Adrenal gland (tissue), 9 donors: ENCODE measurements at regions not wholly inside any gene's neighbourhood (a gene's known extent, or its start where the extent isn't known, plus 50 kb on each side); places are given as distances from the start of the nearest gene placed in this dataset.

Experiments
- DNase-seq, 7 donors: peaks; one replicate each; pipeline ENCODE4 v3.0.0-alpha.2; 2019 to 2020
- H3K27ac ChIP-seq, 5 donors: fragments of 200-600 bp; sonication (generic) in 4 of 5; 1 replicate in 3 of 5; 2 replicates in 2 of 5; pipeline versions ENCODE4 v1.5.1 to v1.8.0; 2016 to 2020; ENCODE audit warnings: mild to moderate bottlenecking in 1 of 5
- H3K27me3 ChIP-seq: fragments of 200-600 bp; 2 replicates; pipeline ENCODE4 v1.8.0; 2021
- H3K36me3 ChIP-seq, 2 donors: fragments of 200-600 bp; replicated peaks in 1 of 2; 1 replicate in 1 of 2; 2 replicates in 1 of 2; pipeline versions ENCODE4 v1.5.1 to v1.8.0; 2018 to 2022
- H3K4me1 ChIP-seq, 2 donors: fragments of 200-600 bp; replicated peaks in 1 of 2; 1 replicate in 1 of 2; 2 replicates in 1 of 2; pipeline versions ENCODE4 v1.5.1 to v1.8.0; 2018 to 2021
- H3K4me3 ChIP-seq, 4 donors: fragments of 200-600 bp; sonication (generic) in 3 of 4; one replicate each; pipeline ENCODE4 v1.5.1; 2016 to 2018
- H3K9me3 ChIP-seq, 3 donors: fragments of 200-600 bp; sonication (generic) in 1 of 3; replicated peaks in 1 of 3; 1 replicate in 2 of 3; 2 replicates in 1 of 3; pipeline versions ENCODE4 v1.5.1 to v1.8.0; 2016 to 2021
- CTCF ChIP-seq, 6 experiments: fragments of 450-650 bp in 4 of 6; fragments of 200-600 bp in 2 of 6; sonication (generic) in 1 of 6; IDR thresholded peaks; 1 replicate in 5 of 6; 2 replicates in 1 of 6; pipeline versions ENCODE4 v1.5.1 to v1.8.0; 2016 to 2021; ENCODE audit warnings: antibody characterized with exemption in 6 of 6, mild to moderate bottlenecking in 2 of 6, moderate library complexity in 1 of 6
- POLR2A ChIP-seq, 2 donors: fragments of 450-650 bp; IDR thresholded peaks; one replicate each; pipeline ENCODE4 v1.6.1; 2017; ENCODE audit warnings: antibody characterized with exemption in 2 of 2, mild to moderate bottlenecking in 2 of 2, moderate library complexity in 1 of 2
- WGBS, 4 donors: extraction: QIAGEN DNeasy Blood & Tissue Kit in 2 of 4; methylation state at CpG; one replicate each; pipeline versions ENCODE4 v1.1.5 to v1.1.7; 2013 to 2017; 5-methylcytosine and 5-hydroxymethylcytosine counted together
- intact Hi-C, 2 donors: fragments of 100-400 bp; cut with DNase I; formaldehyde crosslinking; loops; one replicate each; pipeline versions ENCODE4 v1.14.1 to v1.15.0; 2022 to 2023
- donor health status: healthy with polysubstance abuse.
- donor health status: Bipolar disorder and iron deficiency.
- donor health status: DM: yes; HTN: yes; CAD: no.
- donor health status: DM: no; HTN: no; CAD: no.
- donor health status: DM: no; HTN: no; CAD: no.

- TF ChIP-seq POLR2A (IDR thresholded peaks at IDR 0.05) (no peak), CTCF (IDR thresholded peaks at IDR 0.05) (no peak)
- no peak for DNase-seq
- intact Hi-C loops = no loop called here
- 68 to 82% (median 72%) methylated on average over 4 of the region's 4 CpGs for WGBS, 4 donors
- H3K9me3 ChIP-seq = no peaks in the 10 kb centered on the region
- no peak overlapping the region for H3K4me3 ChIP-seq
- H3K4me1 ChIP-seq = no peaks in the 10 kb centered on the region
- H3K27me3 ChIP-seq = no peaks in the 10 kb centered on the region
- H3K27ac ChIP-seq = no peak overlapping the region
- H3K36me3 ChIP-seq = no peaks in the 10 kb centered on the region
Measured at GRCh38 chr2:139196754-139197153, 416.6 kb upstream of the NXPH2 start.

- TF ChIP-seq CTCF (IDR thresholded peaks at IDR 0.05) = no peak
- TF ChIP-seq POLR2A (IDR thresholded peaks at IDR 0.05) = no peak
- Histone ChIP-seq H3K36me3 (no peaks in the 10 kb centered on the region), H3K4me3 (no peak overlapping the region), H3K27ac (no peak overlapping the region), H3K4me1 (no peaks in the 10 kb centered on the region), H3K9me3 (no peaks in the 10 kb centered on the region), H3K27me3 (no peaks in the 10 kb centered on the region)
- 71 to 80% (median 76%) methylated on average over 7 of the region's 7 CpGs for WGBS, 4 donors
- DNase-seq = no peak
- intact Hi-C loops = no loop called here
Measured at GRCh38 chr2:139194546-139194945, 414.4 kb upstream of the NXPH2 start.

GRCh38 chr2:139177041-139177440, 396.9 kb upstream of the NXPH2 start:
- intact Hi-C loops = no loop called here
- no peak for DNase-seq
- 52 to 62% (median 57%) methylated on average over 3 of the region's 3 CpGs for WGBS, 4 donors
- no peak for TF ChIP-seq CTCF (IDR thresholded peaks at IDR 0.05)
- no peak for TF ChIP-seq POLR2A (IDR thresholded peaks at IDR 0.05)
- no peak overlapping the region for H3K4me3 ChIP-seq
- H3K9me3 ChIP-seq = no peaks in the 10 kb centered on the region
- H3K27ac ChIP-seq = no peak overlapping the region
- H3K27me3 ChIP-seq = no peaks in the 10 kb centered on the region
- no peaks in the 10 kb centered on the region for H3K4me1 ChIP-seq
- H3K36me3 ChIP-seq = no peaks in the 10 kb centered on the region

- TF ChIP-seq CTCF (IDR thresholded peaks at IDR 0.05) = no peak
- no peak for TF ChIP-seq POLR2A (IDR thresholded peaks at IDR 0.05)
- no peak for DNase-seq
- WGBS, 4 donors = 68 to 74% (median 72%) methylated on average over 3 of the region's 3 CpGs
- H3K36me3 ChIP-seq = no peaks in the 10 kb centered on the region
- no peaks in the 10 kb centered on the region for H3K4me1 ChIP-seq
- H3K27ac ChIP-seq = no peak overlapping the region
- no peaks in the 10 kb centered on the region for H3K9me3 ChIP-seq
- no peaks in the 10 kb centered on the region for H3K27me3 ChIP-seq
- no peak overlapping the region for H3K4me3 ChIP-seq
- intact Hi-C loops = no loop called here
Measured at GRCh38 chr2:139175510-139175909, 395.3 kb upstream of the NXPH2 start.
